ENCODE measurements at regions not wholly inside any gene's neighbourhood (a gene's known extent, or its start where the extent isn't known, plus 50 kb on each side); places are given as distances from the start of the nearest gene placed in this dataset.
"Not testable (repeated sequence)": the region's sequence is repeated elsewhere in the genome, so short reads cannot be mapped to it uniquely, and the experiment has no call there.

DNA sequence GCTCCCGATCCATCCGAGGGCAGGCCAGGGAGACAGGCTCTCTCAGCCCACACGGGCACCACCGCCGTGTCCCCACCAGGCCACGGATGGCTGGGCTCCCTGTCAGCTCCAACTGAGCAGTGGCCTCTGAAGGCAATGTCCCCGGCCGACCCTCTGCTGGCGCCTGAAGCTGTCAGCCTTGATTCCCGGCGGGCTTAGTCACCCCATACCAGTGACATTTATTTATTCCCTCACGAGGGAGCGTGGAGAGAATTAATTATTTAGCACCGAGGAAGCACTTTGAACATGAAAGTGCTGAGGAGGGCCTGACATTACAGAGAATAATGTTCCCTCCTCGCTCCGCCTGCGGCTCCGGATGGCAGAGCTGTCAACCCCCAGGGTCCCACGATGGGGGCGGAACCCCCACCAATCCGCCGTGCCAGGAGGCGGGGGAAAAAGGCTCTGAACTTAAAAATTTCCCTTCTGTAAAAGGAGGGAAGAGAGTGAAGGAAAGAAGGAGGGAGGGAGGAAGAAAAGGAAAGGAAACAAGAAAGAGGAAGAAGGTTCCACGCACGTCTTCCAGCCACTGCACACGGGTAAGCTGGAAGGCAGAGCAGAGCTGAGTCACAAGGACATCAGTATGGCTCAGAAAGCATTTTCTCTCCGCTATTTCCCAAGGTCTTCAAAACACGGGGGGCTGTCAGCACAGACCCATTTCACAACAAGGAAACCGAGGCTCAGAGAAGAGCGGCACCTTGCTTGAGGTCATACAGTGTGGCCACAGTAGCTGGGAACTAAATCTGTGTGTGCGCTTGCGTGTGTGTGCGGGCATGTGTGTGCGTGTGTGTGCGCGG is 108.7 kb upstream of the NCOR2 start:
- DNase-seq (ENCODE audit: low read depth in 3 of 3, low spot score in 2 of 3) = peak in 1 of 3 donors; percentile 42

GRCh38 chr12:124674937-124675336 is 107.5 kb upstream of the NCOR2 start:
- DNase-seq (ENCODE audit: low read depth in 3 of 3, low spot score in 2 of 3) = no peak

DNA sequence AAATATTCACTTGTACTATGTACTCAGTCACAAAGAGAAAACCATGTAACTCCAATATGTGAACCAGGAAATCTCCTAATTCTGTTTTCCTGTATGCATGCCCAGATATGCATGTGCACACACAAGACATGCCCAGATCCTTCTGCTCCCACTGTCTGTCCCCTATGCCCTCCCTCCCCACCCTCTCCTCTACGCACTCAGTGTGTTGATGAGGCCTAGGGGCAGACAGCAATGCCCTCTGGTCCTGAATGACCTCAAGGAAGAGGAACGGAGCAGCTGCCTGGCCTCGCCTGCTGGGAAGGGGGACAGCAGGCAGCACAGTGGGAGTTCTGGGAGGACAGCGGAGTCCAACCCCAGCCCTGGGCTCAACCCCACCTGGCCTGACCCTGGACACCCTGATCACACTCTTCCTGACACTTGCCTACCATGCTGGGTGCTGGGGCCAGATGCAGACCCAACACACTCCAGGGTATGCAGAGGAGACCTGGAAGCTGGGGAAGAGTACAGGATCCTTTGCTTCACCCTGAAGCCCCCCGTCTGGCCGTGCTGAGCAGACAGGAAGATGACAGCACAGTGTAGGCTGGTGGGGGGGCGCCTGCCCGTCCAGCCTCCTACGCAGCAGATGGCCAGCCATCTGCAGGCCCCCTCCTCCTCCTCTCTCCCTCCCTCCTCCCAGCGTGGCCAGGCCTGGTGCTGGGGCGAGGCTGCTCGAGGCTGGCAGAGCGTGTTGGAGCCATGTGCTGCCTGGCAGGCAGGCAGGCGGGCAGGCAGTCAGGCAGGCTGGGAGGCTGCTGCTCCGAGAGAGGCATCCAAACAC is 106.6 kb upstream of the NCOR2 start:
- DNase-seq (ENCODE audit: low read depth in 3 of 3, low spot score in 2 of 3) = no peak

DNA sequence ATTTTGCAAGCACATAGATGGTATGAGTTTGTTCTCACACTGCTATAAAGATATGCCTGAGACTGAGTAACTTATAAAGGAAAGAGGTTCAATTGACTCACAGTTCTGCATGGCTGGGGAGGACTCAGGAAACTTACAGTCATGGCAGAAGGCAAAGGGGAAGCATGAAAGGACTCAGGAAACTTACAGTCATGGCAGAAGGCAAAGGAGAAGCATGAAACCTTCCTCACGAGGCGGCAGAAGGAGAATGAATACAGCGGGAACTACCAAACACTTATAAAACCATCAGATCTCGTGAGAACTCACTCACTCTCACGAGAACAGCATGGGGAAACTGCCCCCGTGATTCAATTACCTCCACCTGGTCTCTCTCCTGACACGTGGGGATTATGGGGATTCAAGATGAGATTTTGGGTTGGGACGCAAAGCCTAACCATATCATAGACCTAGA is 101.9 kb upstream of the NCOR2 start:
- not testable (repeated sequence) for DNase-seq (ENCODE audit: low read depth in 3 of 3, low spot score in 2 of 3)

DNA sequence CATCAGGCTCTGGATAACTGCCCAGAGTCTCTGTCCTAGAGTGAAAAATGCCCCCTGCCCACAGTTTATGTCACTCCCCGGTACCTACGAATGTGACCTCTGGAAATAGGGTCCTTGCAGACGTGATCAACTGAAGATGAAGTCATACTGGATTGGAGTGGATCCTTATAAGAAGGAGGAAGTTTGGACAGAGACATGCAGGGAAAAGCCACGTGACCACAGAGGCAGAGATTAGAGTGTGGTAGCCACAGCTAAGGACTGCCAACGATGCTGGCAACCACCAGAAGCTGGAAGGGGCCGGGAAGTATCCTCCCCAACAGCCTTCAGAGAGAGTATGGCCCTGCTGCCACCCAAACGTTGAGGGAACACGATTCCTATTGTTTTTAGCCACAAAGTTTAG is 101.2 kb upstream of the NCOR2 start:
- no peak for DNase-seq (ENCODE audit: low read depth in 3 of 3, low spot score in 2 of 3)

DNA sequence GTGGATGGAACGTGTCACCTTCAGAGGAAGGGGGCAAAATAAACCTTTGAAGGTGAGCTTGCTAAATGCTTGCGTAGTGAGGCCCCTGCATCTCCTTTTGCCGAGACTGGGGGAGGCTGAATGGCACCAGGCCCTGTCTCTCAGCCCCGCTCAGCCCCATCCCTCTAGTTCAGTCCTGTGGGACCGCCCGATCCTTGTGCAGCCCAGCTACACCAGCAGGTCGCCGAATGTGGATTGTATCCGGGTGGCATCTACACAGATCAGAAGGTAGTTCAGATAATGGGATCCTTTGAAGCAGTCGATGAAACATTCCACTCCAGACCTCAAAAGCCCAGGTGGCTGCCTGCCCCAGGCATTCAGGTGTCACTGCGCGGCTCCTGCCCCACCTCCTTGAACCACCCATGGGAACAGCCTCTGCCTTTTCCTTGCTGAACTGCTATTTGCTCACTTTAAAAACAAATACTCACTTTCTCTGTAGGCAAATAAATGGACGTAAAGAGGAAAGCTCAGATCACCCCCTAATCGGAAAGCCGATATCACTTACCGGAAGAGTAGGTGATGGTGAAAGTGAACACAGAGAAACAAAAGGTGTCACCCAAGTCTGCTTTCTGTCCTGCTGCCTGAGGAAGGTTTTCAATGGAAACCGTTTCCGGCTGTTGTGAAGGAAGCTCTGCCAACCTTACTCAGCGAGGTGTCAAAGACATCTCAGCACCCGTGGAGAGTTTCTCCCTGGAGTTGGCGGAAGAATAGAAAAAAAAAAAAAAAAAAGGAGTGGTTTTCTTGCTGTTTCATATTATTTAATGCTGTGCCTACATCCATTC is 100.3 kb upstream of the NCOR2 start:
- DNase-seq (ENCODE audit: low read depth in 3 of 3, low spot score in 2 of 3) = no peak

- no peak for DNase-seq (ENCODE audit: low read depth in 3 of 3, low spot score in 2 of 3)
Observed at GRCh38 chr12:124666722-124667259, 99.4 kb upstream of the NCOR2 start.

GRCh38 chr12:124665511-124665910 is 98.1 kb upstream of the NCOR2 start:
- no peak for DNase-seq (ENCODE audit: low read depth in 3 of 3, low spot score in 2 of 3)

GRCh38 chr12:124664395-124665111 is 97.1 kb upstream of the NCOR2 start:
- no peak for DNase-seq (ENCODE audit: low read depth in 3 of 3, low spot score in 2 of 3)

GRCh38 chr12:124663771-124664366 is 96.5 kb upstream of the NCOR2 start:
- DNase-seq (ENCODE audit: low read depth in 3 of 3, low spot score in 2 of 3) = no peak

DNA sequence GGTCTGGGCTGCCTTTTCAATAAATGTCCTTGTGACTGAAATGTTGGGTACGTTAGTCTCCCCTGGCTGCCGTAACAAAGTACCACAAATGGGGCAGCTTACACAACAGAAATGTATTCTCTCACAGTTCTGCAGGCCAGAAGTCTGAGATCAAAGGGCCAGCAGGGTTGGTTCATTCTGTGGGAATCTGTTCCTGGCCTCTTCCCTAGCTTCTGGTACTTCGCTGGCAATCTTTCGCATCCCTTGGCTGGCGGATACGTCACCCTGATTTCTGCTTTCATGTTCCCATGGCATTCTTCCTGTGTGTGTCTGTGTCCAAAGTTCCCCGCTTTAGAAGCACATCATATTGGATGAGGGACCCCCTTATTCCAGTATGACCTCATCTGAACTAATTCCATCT is 95.8 kb upstream of the NCOR2 start:
- DNase-seq (ENCODE audit: low read depth in 3 of 3, low spot score in 2 of 3) = no peak

DNA sequence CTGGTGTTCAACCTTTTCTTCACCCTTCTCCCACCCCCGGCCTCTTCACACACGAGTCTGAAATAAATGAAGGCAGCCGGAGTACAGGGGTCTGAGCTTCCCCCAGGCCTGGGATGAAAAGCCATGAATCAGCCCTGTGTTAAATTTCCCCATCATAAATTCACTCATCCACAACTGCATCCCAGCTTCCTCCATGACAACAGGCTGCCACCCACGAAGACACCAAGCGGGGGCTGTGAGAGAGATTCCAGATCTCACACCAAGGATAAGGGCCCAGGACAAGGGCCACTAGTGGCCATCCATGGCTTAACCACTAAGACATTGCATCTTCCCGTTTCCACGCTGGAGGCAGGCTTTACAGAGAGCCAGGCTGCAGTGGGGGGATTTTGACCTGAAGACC is 93.9 kb upstream of the NCOR2 start:
- no peak for DNase-seq (ENCODE audit: low read depth in 3 of 3, low spot score in 2 of 3)

DNA sequence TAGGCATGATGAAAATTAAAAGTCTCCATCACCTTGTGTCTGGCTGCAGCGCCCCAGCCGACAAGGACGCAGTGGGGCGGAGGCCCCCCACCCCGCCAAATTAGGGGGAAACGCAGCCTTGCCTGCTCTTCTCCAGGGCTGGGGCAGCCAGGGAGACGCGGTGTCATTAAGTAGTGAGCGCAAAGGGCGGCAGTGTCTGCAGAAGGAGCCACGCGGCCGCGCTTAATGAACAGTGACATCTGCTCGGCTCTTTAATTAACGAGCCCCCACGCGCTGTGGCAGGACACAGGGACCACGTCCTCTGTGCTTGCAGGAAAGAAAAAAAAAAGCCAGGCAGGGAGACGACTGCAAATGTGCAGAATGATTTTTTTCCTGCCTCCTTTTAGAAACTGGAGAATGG is 93.4 kb upstream of the NCOR2 start:
- no peak for DNase-seq (ENCODE audit: low read depth in 3 of 3, low spot score in 2 of 3)

GRCh38 chr12:124658806-124659402 is 91.5 kb upstream of the NCOR2 start:
- no peak for DNase-seq (ENCODE audit: low read depth in 3 of 3, low spot score in 2 of 3)

DNA sequence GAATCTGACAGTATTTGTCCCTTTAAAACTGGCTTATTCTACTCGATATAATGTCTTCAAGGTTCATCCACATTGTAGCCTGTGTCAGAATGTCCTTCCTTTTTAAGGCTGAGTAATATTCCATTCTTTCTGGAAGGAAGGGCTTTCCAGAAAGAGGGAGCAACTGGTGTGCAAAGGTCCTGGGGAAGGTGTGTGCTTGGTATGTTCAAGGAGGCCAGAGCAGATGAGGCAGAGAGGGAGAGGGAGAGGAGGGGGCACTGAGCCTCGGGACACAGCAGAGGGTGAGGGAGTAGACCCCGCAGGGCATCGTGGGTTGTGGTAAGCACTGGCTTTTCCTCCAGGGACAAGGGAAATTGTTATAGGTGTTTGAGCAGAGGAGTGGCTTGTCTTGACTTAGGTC is 90.9 kb upstream of the NCOR2 start:
- no peak for DNase-seq (ENCODE audit: low read depth in 3 of 3, low spot score in 2 of 3)

- DNase-seq (ENCODE audit: low read depth in 3 of 3, low spot score in 2 of 3) = no peak
Observed at GRCh38 chr12:124656947-124657434, 89.6 kb upstream of the NCOR2 start.

DNA sequence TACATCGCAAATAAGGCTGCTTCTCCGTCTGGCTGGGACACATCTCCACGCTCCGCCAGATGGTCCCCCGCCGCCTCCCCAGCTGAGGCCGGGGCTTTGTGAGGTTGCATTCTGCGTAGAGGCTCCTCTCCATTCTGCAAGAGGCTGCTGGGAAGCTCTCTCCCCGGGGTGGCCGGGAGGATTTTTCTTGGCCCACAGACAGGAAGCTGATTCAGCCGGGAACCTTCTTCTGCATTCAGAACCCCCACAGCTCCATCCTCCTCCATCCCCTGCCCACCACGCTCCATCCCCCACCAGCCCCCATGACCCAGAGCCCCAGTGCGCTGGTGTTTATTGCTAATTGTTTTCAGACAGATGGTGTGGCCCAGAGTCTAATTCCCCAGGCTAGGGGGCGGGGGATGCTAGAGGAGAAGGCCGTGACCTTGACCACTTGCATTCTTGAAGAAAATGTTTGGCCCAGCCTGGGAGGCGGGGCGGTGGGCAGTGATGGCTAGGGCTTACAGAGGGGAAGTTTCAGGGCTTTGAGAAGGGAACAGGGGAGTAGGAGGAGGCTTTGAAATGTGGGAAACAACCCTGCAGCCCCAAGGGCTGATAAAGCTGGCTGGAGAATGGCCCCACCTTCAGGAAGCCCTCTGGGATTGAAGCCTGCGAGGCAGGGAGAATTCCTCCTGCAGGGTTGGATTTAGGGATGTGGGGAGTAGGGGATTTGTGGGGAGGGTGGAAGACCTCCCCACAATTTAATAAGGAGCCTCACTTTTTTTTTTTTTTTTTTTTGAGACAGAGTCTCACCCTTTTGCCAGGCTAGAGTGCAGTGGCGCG is 88.5 kb upstream of the NCOR2 start:
- DNase-seq (ENCODE audit: low read depth in 3 of 3, low spot score in 2 of 3) = peak; percentile 60 to 76 (median 68)

GRCh38 chr12:124655048-124655697 is 87.8 kb upstream of the NCOR2 start:
- DNase-seq (ENCODE audit: low read depth in 3 of 3, low spot score in 2 of 3) = peak in 1 of 3 donors; percentile 42

All from right renal cortex interstitium (tissue), 3 donors.